ENCODE measurements at regions not wholly inside any gene's neighbourhood (a gene's known extent, or its start where the extent isn't known, plus 50 kb on each side); places are given as distances from the start of the nearest gene placed in this dataset.

DNA sequence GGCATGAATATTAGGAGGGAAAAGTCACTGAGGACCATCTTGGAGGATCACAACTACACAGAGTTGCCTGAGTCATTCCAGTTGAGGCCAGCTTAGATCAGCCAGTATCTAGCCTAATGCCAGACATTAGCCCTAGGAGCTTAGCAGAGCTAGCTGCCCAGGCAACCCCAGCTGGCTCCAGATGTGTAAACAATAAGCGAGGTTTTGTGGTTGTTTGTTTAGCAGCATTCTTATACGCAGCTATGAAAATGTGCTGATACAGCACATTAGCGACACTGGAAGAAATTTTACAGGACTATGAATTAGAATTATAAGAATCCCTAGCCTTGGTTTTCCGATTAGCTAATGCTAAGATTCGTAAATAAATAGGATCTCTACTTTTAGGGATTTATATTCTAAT is 59.3 kb downstream of the BTBD3 start:
- TF ChIP-seq, protein P1, sequence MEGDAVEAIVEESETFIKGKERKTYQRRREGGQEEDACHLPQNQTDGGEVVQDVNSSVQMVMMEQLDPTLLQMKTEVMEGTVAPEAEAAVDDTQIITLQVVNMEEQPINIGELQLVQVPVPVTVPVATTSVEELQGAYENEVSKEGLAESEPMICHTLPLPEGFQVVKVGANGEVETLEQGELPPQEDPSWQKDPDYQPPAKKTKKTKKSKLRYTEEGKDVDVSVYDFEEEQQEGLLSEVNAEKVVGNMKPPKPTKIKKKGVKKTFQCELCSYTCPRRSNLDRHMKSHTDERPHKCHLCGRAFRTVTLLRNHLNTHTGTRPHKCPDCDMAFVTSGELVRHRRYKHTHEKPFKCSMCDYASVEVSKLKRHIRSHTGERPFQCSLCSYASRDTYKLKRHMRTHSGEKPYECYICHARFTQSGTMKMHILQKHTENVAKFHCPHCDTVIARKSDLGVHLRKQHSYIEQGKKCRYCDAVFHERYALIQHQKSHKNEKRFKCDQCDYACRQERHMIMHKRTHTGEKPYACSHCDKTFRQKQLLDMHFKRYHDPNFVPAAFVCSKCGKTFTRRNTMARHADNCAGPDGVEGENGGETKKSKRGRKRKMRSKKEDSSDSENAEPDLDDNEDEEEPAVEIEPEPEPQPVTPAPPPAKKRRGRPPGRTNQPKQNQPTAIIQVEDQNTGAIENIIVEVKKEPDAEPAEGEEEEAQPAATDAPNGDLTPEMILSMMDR (IDR thresholded peaks at IDR 0.05; ENCODE audit: low read depth, low read length, poor library complexity, severe bottlenecking), result no peak
- no peak for TF ChIP-seq EZH2phosphoT487 (IDR thresholded peaks at IDR 0.05; ENCODE audit: borderline replicate concordance, low read length)

All from DOHH2 (cell line).